Heart left ventricle (tissue), 13 donors: ENCODE measurements at regions not wholly inside any gene's neighbourhood (a gene's known extent, or its start where the extent isn't known, plus 50 kb on each side); places are given as distances from the start of the nearest gene placed in this dataset.

ENCODE experiments used
- POLR2A ChIP-seq, 2 donors: fragments of 450-650 bp; IDR thresholded peaks; one replicate each; pipeline ENCODE4 v1.6.1; 2017; ENCODE audit warnings: antibody characterized with exemption in 2 of 2, mild to moderate bottlenecking in 2 of 2, moderate library complexity in 2 of 2
- TF ChIP-seq, protein P1 (sequence below), 12 donors: fragments of 200-600 bp; sonication (generic) in 4 of 12; IDR thresholded peaks; one replicate each; pipeline versions ENCODE4 v1.5.0 to v1.8.0; 2018 to 2022; ENCODE audit warnings: antibody characterized with exemption in 12 of 12, mild to moderate bottlenecking in 5 of 12
- donor health status: ischemic (EF 13 %, LVEDD 7.1; RV severe dilation, severe dysfunction).
- donor health status: DM: no; HTN: yes; CAD: no.
- donor health status: DM: no; HTN: no; CAD: no.
- donor health status: ischemic (EF 25% LVEDD 6.9; RV normal size, moderate dysfunction).
- donor health status: ischemic (EF 25% LVEDD 5.7; RV mildly dilated, moderate dysfunction).
- donor health status: ischemic (EF 35%, LVEDD 5.7; RV mildly dilated, moderate dysfunction).
- donor health status: nonischemic (EF 11% LVEDD 7.7; RV severe dilation, severe dysfunction).
- donor health status: DM: yes; HTN: yes; CAD: no.
- donor health status: PGD.
- donor health status: ischemic (EF 29% LVEDD 5.4; RV normal size, mild dysfunction).
- donor health status: nonischemic (EF 23%, LVEDD 6.1; RV moderate dilation, normal function).

DNA sequence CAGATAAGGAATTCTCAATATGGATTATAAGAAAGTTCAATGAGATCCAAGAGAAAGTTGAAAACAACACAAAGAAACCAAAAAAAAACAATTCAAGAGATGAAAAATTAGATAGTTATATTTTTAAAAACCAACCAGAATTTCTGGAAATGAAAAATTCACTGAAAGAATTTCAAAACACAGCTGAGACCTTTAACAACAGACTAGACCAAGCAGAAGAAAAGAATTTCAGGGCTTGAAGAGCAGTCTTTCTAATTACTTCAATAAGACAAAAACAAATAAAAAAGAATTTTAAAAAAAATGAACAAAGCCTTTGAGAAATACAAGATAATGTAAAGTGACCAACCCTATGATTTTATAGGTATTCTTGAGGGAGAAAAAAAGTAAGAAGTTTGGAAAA is 155.4 kb downstream of the ZMAT3 start:
- TF ChIP-seq POLR2A (IDR thresholded peaks at IDR 0.05): no peak
- TF ChIP-seq, protein P1, sequence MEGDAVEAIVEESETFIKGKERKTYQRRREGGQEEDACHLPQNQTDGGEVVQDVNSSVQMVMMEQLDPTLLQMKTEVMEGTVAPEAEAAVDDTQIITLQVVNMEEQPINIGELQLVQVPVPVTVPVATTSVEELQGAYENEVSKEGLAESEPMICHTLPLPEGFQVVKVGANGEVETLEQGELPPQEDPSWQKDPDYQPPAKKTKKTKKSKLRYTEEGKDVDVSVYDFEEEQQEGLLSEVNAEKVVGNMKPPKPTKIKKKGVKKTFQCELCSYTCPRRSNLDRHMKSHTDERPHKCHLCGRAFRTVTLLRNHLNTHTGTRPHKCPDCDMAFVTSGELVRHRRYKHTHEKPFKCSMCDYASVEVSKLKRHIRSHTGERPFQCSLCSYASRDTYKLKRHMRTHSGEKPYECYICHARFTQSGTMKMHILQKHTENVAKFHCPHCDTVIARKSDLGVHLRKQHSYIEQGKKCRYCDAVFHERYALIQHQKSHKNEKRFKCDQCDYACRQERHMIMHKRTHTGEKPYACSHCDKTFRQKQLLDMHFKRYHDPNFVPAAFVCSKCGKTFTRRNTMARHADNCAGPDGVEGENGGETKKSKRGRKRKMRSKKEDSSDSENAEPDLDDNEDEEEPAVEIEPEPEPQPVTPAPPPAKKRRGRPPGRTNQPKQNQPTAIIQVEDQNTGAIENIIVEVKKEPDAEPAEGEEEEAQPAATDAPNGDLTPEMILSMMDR (IDR thresholded peaks at IDR 0.05): no peak
